OCI-LY1 (cell line): ENCODE measurements at regions not wholly inside any gene's neighbourhood (a gene's known extent, or its start where the extent isn't known, plus 50 kb on each side); places are given as distances from the start of the nearest gene placed in this dataset.

Source experiments
- H2AFZ ChIP-seq: fragments of 200-600 bp; sonication (generic), shearing (Covaris generic); 2 replicates; pipeline ENCODE4 v1.6.0; 2014; ENCODE audit warnings: antibody characterized with exemption, mild to moderate bottlenecking, low read length
- H3F3A ChIP-seq: fragments of 200-600 bp; sonication (generic), shearing (Covaris generic); 2 replicates; pipeline ENCODE4 v1.6.0; 2014; ENCODE audit warnings: mild to moderate bottlenecking, antibody characterized with exemption, low read length, moderate library complexity; ENCODE audit not compliant: insufficient read depth
- H3K27ac ChIP-seq: fragments of 200-600 bp; sonication (generic); 2 replicates; pipeline ENCODE4 v1.5.1; 2014; ENCODE audit warnings: low read length, mixed run types, mild to moderate bottlenecking, low read depth; ENCODE audit not compliant: poor library complexity, severe bottlenecking
- H3K27me3 ChIP-seq: fragments of 200-600 bp; sonication (generic); 2 replicates; pipeline ENCODE4 v1.6.0; 2014; ENCODE audit warnings: antibody characterized with exemption, mild to moderate bottlenecking, low read length, moderate library complexity; ENCODE audit not compliant: insufficient read depth
- H3K36me3 ChIP-seq: fragments of 200-600 bp; sonication (generic); 2 replicates; pipeline ENCODE4 v1.6.1; 2014; ENCODE audit warnings: mild to moderate bottlenecking, antibody characterized with exemption, low read length, moderate library complexity, mixed read lengths; ENCODE audit not compliant: insufficient read depth
- H3K4me1 ChIP-seq: fragments of 200-600 bp; sonication (generic); 2 replicates; pipeline ENCODE4 v1.5.1; 2014; ENCODE audit warnings: mild to moderate bottlenecking, low read length, moderate library complexity; ENCODE audit not compliant: insufficient read depth, severe bottlenecking
- H3K4me2 ChIP-seq: fragments of 200-600 bp; sonication (generic), shearing (Covaris generic); 2 replicates; pipeline ENCODE4 v1.6.1; 2014; ENCODE audit warnings: low read length
- H3K4me3 ChIP-seq: fragments of 200-600 bp; sonication (generic); 2 replicates; pipeline ENCODE4 v1.5.1; 2014; ENCODE audit warnings: low read length, low read depth, mild to moderate bottlenecking, mixed read lengths; ENCODE audit not compliant: poor library complexity, severe bottlenecking
- H3K79me2 ChIP-seq: fragments of 200-600 bp; shearing (Covaris generic); 2 replicates; pipeline ENCODE4 v1.6.1; 2016; ENCODE audit warnings: mixed run types, low read length, mixed read lengths; ENCODE audit not compliant: insufficient read depth
- H3K9ac ChIP-seq: fragments of 200-600 bp; sonication (generic), shearing (Covaris generic); 2 replicates; pipeline ENCODE4 v1.6.1; 2014; ENCODE audit warnings: mild to moderate bottlenecking, low read length, mixed read lengths
- H3K9me2 ChIP-seq: fragments of 200-600 bp; sonication (generic), shearing (Covaris generic); 2 replicates; pipeline ENCODE4 v1.6.1; 2014; ENCODE audit warnings: low read depth, mild to moderate bottlenecking, low read length, mixed read lengths
- H3K9me3 ChIP-seq: fragments of 200-600 bp; shearing (Covaris generic); 2 replicates; pipeline ENCODE4 v1.6.1; 2014; ENCODE audit warnings: low read length, mixed read lengths
- H4K20me1 ChIP-seq: fragments of 200-600 bp; sonication (generic), shearing (Covaris generic); 2 replicates; pipeline ENCODE4 v1.6.0; 2016; ENCODE audit warnings: mild to moderate bottlenecking, low read length; ENCODE audit not compliant: insufficient read depth
- EZH2 ChIP-seq: fragments of 200-600 bp; sonication (generic), shearing (Covaris generic); IDR thresholded peaks from 2 replicates; pipeline ENCODE4 v1.8.0; 2017; ENCODE audit warnings: borderline replicate concordance, mixed run types, mild to moderate bottlenecking, antibody characterized with exemption, low read length, moderate library complexity, mixed read lengths
- TF ChIP-seq, protein P1 (sequence below): fragments of 200-600 bp; sonication (generic), shearing (Covaris generic); IDR thresholded peaks from 2 replicates; pipeline ENCODE4 v1.5.1; 2017; ENCODE audit warnings: mild to moderate bottlenecking, antibody characterized with exemption, low read length, moderate library complexity, mixed read lengths

DNA sequence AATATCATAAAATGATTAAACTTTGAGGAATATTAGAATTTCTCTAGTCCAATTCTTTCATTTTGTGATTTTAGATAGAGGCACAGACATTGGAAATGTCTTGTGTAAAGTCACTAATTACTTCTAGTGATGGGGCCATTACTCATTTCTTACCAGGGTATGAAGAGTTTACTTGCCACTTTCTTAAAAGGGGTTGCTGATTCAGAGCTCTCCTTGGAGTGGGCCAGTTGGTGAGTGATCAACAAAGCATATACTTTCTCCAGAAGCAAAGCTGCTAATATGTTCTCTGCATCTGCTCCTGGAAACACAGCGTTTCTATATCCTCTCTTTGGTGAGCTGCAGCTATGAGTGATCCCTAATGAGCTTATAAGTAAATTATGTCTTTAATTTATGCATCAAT is 408.9 kb upstream of the LRATD1 start:
- Histone ChIP-seq H3K4me1 (no peaks in the 10 kb centered on the region), H2AFZ (no peak overlapping the region), H3K9me2 (no peaks in the 10 kb centered on the region), H3K36me3 (no peaks in the 10 kb centered on the region), H3K9ac (no peak overlapping the region), H3K79me2 (no peaks in the 10 kb centered on the region), H3K27ac (no peak overlapping the region), H3K4me2 (no peak overlapping the region), H3K9me3 (no peaks in the 10 kb centered on the region), H3K4me3 (no peak overlapping the region), H3F3A (no peaks in the 10 kb centered on the region), H3K27me3 (no peaks in the 10 kb centered on the region), H4K20me1 (no peaks in the 10 kb centered on the region)
- no peak for TF ChIP-seq EZH2
- TF ChIP-seq, protein P1, sequence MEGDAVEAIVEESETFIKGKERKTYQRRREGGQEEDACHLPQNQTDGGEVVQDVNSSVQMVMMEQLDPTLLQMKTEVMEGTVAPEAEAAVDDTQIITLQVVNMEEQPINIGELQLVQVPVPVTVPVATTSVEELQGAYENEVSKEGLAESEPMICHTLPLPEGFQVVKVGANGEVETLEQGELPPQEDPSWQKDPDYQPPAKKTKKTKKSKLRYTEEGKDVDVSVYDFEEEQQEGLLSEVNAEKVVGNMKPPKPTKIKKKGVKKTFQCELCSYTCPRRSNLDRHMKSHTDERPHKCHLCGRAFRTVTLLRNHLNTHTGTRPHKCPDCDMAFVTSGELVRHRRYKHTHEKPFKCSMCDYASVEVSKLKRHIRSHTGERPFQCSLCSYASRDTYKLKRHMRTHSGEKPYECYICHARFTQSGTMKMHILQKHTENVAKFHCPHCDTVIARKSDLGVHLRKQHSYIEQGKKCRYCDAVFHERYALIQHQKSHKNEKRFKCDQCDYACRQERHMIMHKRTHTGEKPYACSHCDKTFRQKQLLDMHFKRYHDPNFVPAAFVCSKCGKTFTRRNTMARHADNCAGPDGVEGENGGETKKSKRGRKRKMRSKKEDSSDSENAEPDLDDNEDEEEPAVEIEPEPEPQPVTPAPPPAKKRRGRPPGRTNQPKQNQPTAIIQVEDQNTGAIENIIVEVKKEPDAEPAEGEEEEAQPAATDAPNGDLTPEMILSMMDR, result no peak

DNA sequence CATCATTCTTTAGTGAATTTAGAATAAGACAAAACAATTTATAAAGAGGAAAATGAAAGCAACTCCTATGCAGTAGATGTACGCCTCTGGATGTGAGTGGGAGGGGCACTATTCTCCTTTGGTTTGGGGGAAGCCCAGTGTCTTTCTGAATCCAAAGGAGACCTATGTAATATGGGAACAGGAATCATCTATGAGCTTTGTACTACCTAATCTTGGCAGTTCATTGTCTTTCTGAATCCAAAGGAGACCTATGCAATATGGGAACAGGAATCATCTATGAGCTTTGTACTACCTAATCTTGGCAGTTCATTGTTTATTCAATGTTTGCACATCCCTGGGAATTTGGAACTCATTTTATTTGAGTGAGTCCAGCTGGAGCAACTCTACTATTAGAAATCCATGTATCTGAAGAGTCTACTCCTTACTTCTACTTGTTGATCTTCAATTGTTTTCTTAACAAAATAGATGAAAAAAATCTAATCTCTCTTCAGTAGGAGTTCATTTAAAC is 401.1 kb upstream of the LRATD1 start:
- no peaks in the 10 kb centered on the region for H3K9me3 ChIP-seq
- no peaks in the 10 kb centered on the region for H3F3A ChIP-seq
- H3K27ac ChIP-seq, result no peak overlapping the region
- H3K27me3 ChIP-seq, result no peaks in the 10 kb centered on the region
- no peak overlapping the region for H3K9ac ChIP-seq
- H3K79me2 ChIP-seq, result no peaks in the 10 kb centered on the region
- no peaks in the 10 kb centered on the region for H3K36me3 ChIP-seq
- H3K4me1 ChIP-seq, result no peaks in the 10 kb centered on the region
- H3K9me2 ChIP-seq, result no peaks in the 10 kb centered on the region
- no peak overlapping the region for H2AFZ ChIP-seq
- no peak overlapping the region for H3K4me2 ChIP-seq
- no peak overlapping the region for H3K4me3 ChIP-seq
- H4K20me1 ChIP-seq, result no peaks in the 10 kb centered on the region
- TF ChIP-seq EZH2, result no peak
- TF ChIP-seq, protein P1, result no peak

DNA sequence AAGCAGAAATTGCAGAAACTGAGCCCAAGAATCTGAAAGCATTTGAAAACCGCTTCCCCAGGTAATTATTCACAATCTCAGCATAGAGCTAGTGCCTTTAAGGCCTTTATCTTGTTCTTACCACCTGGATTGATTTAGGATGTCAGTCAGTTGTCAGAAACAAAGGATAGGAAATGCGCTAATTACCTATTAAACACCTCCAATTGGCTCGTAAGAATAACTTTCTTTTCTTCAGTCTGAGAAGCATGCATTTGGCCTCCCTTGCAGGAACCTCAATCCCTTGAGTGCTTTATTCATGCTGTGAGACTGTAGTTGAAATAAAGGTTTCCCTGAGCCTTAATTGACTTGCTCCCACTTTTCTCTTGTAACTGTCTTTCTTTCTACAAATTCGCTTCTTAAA is 400.3 kb upstream of the LRATD1 start:
- TF ChIP-seq, protein P1, result no peak
- no peak for TF ChIP-seq EZH2
- Histone ChIP-seq H3K27ac (no peak overlapping the region), H3K79me2 (no peaks in the 10 kb centered on the region), H3K9me2 (no peaks in the 10 kb centered on the region), H3K9me3 (no peaks in the 10 kb centered on the region), H3K4me1 (no peaks in the 10 kb centered on the region), H3K36me3 (no peaks in the 10 kb centered on the region), H3K9ac (no peak overlapping the region), H2AFZ (no peak overlapping the region), H3K4me2 (no peak overlapping the region), H3K27me3 (no peaks in the 10 kb centered on the region), H4K20me1 (no peaks in the 10 kb centered on the region), H3F3A (no peaks in the 10 kb centered on the region), H3K4me3 (no peak overlapping the region)
